ENCODE measurements at regions not wholly inside any gene's neighbourhood (a gene's known extent, or its start where the extent isn't known, plus 50 kb on each side); places are given as distances from the start of the nearest gene placed in this dataset.

DNA sequence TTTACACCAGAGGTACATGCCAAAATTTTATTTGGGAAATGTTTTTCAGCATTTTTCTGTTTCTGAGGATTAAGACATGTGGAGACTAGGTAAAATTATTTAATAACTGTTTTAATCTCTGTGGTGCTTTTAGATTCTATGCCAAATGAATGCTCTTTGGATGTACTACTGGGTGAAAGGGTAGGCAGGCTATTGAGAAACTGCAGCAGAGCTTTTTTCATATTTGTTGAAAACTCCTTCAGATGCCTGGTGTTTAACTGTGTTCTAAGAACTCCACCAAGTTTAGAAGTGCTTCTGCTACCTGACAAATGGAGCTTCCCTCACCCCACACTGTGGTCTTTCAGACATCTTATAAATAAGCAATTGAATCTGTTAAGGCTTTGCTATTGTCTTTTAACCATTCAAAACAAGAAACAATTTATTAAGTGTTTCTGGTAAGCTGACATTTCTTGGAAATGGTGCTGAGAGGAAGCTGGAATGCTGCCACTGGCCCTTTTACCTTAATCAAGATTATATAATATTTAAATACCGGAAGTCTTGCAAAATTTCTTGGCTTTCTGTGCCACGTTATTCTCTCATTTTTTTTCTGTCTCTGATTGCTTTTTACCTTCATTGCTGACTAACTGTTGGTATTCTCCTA lies 51.2 kb upstream of the CYSLTR1 start:
- TF ChIP-seq CTCF (IDR thresholded peaks at IDR 0.05), result no peak
- TF ChIP-seq ZFX (IDR thresholded peaks at IDR 0.05; ENCODE audit: borderline replicate concordance), result no peak
